BJ (cell line): ENCODE measurements at regions not wholly inside any gene's neighbourhood (a gene's known extent, or its start where the extent isn't known, plus 50 kb on each side); places are given as distances from the start of the nearest gene placed in this dataset.
"Not testable (repeated sequence)": the region's sequence is repeated elsewhere in the genome, so short reads cannot be mapped to it uniquely, and the experiment has no call there.

ENCODE experiments used
- CTCF ChIA-PET: fragments of 350-600 bp; formaldehyde crosslinking; extraction: SDS; loops from one replicate; lab custom pipeline; 2021; ENCODE audit warnings: antibody characterized with exemption, inconsistent platforms; lab: Yijun Ruan, JAX
- POLR2A ChIA-PET: fragments of 300-600 bp; sonication (Branson Sonifier 250); formaldehyde crosslinking; extraction: SDS; loops from one replicate; lab custom pipeline; 2021; ENCODE audit warnings: antibody characterized with exemption; lab: Charles Lee
- DNase-seq: peaks from one replicate; pipeline ENCODE4 v3.0.0-alpha.2; 2011; ENCODE audit warnings: low read depth
- H3K27me3 ChIP-seq: 2 replicates; pipeline ENCODE4 v1.6.0; 2011; ENCODE audit warnings: low read length; ENCODE audit not compliant: control insufficient read depth, insufficient read depth
- H3K36me3 ChIP-seq: 2 replicates; pipeline ENCODE4 v1.5.1; 2011; ENCODE audit warnings: low read length; ENCODE audit not compliant: control insufficient read depth, insufficient read depth
- H3K4me3 ChIP-seq: 2 replicates; pipeline ENCODE4 v1.5.1; 2011; ENCODE audit warnings: low read depth, mild to moderate bottlenecking, control low read depth, low read length
- TF ChIP-seq, protein P1 (sequence below): IDR thresholded peaks from 2 replicates; pipeline ENCODE4 v1.5.1; 2011; ENCODE audit warnings: low read depth, mild to moderate bottlenecking, control low read depth, inconsistent platforms, low read length, moderate library complexity; ENCODE audit not compliant: insufficient read depth

DNA sequence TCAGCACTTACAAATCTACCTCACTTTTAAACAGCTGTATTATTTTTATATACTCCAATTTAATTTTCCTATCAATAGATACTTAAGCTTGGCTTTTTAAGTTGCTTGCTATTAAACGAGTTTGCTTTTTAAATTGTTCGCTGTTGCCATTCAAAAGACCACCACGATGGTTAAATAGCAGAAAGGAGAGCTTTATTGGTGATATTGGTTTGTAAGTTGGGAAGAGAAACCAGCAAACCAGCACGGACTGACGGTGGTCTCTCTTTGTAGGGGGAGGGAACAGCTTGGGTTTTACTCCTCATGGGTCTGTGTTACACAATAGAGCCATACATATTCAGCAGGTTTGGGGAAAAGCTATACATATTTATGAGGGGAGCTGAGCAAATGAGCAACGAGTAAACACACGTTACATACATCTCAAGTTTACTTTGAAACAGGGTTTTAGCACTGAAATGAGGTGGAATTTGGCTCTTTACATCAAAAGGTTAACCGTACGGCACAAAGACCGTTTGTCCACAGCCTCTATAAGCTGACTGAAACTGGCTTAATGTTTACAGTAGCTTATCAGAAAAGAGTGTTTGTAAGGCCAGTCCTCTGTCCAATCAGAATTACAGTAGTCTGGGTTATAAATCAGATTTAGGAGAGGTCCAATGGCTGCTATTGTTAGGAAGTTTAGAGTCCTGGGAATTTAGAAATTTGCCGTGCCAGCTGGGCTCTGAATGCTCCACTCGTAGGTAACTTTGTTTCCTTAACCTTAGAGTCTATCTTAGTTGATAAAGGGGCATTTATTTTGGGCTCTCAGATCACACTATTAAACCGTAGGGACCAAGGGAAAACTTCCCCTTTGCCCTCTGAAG is 69.7 kb upstream of the DHRS4 start:
- CTCF ChIA-PET: interaction anchor here (1.2 to 1.4 kb wide), 3 partner anchors 10 to 252 kb away, joined by 4 to 5 read pairs (median 4); no protein-coding TSS in a partner anchor
- Histone ChIP-seq H3K36me3 (no peaks in the 10 kb centered on the region), H3K4me3 (no peak overlapping the region), H3K27me3 (no peaks in the 10 kb centered on the region)
- no peak for DNase-seq
- POLR2A ChIA-PET: no interaction called here
- TF ChIP-seq, protein P1, sequence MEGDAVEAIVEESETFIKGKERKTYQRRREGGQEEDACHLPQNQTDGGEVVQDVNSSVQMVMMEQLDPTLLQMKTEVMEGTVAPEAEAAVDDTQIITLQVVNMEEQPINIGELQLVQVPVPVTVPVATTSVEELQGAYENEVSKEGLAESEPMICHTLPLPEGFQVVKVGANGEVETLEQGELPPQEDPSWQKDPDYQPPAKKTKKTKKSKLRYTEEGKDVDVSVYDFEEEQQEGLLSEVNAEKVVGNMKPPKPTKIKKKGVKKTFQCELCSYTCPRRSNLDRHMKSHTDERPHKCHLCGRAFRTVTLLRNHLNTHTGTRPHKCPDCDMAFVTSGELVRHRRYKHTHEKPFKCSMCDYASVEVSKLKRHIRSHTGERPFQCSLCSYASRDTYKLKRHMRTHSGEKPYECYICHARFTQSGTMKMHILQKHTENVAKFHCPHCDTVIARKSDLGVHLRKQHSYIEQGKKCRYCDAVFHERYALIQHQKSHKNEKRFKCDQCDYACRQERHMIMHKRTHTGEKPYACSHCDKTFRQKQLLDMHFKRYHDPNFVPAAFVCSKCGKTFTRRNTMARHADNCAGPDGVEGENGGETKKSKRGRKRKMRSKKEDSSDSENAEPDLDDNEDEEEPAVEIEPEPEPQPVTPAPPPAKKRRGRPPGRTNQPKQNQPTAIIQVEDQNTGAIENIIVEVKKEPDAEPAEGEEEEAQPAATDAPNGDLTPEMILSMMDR: no peak

DNA sequence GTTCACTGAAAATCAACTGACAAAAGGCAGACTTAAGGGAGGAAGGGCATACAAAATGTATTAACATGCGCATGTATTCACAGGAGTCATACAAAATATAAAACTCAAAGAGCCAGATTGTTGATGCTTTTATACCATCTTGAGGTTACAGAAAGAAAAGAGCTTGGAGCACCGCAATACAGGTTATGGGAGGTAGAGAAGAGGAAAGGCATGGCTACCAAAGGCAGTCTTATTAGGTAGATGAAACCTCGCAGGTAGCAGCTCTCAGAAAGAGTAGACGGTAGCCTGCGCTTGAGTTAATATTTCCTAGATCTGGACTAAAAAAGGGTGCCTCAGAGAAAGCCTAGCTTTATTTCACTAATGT is 69.0 kb upstream of the DHRS4 start:
- CTCF ChIA-PET: interaction anchor here (1.3 to 1.6 kb wide), 3 partner anchors 11 to 253 kb away, joined by 4 read pairs; no protein-coding TSS in a partner anchor
- no peaks in the 10 kb centered on the region for H3K27me3 ChIP-seq
- H3K4me3 ChIP-seq: no peak overlapping the region
- no peak for DNase-seq
- POLR2A ChIA-PET: no interaction called here
- TF ChIP-seq, protein P1: no peak
- H3K36me3 ChIP-seq: no peaks in the 10 kb centered on the region

DNA sequence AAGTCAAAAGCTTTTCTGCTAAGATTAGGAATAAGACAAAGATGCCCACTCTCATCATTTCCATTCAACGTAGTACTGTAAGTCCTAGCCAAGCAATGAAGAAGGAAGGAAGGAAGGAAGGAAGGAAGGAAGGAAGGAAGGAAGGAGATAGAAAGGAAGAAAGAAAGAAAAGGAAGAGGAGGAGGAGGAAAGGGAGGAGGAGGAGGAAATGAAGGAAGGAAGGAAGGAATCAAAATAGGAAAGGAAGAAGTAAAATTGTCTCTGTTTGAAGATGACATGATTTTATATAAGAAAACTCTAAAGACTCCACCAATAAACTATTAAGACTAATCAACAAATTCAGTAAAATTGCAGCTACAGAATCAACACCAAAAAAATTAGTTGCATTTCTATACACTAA is 66.0 kb upstream of the DHRS4 start:
- TF ChIP-seq, protein P1: no peak
- Histone ChIP-seq H3K4me3 (no peak overlapping the region), H3K36me3 (no peaks in the 10 kb centered on the region), H3K27me3 (no peaks in the 10 kb centered on the region)
- POLR2A ChIA-PET: no interaction called here
- no peak for DNase-seq
- CTCF ChIA-PET: no interaction called here

DNA sequence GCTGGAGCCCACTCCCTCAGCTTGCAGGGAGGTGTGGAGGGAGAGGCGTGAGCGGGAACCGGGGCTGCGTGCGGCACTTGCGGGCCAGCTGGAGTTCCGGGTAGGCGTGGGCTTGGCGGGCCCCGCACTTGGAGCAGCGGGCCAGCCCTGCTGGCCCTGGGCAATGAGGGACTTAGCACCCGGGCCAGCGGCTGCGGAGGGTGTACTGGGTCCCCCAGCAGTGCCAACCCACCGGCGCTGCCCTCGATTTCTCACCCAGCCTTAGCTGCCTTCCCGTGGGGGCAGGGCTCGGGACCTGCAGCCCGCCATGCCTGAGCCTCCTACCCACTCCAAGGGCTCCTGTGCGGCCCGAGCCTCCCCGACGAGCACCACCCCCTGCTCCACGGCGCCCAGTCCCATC is 61.9 kb upstream of the DHRS4 start:
- DNase-seq, CTCF ChIA-PET, H3K27me3 ChIP-seq, H3K4me3 ChIP-seq, H3K36me3 ChIP-seq, POLR2A ChIA-PET: not testable (repeated sequence)

DNA sequence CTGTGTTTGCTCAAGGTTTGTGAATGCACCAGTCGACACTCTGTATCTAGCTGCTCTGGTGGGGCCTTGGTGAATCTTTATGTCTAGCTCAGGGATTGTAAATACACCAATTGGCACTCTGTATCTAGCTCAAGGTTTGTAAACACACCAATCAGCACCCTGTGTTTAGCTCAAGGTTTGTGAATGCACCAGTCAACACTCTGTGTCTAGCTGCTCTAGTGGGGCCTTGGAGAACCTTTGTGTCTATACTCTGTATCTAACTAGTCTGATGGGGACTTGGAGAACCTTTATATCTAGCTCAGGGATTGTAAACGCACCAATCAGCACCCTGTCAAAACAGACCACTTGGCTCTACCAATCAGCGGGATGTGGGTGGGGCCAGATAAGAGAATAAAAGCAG is 61.3 kb upstream of the DHRS4 start:
- CTCF ChIA-PET: interaction anchor here (0.8 kb wide), 1 partner anchor 18 kb away, joined by 3 read pairs; no protein-coding TSS in a partner anchor
- H3K36me3 ChIP-seq, DNase-seq, H3K27me3 ChIP-seq, H3K4me3 ChIP-seq, POLR2A ChIA-PET: not testable (repeated sequence)

DNA sequence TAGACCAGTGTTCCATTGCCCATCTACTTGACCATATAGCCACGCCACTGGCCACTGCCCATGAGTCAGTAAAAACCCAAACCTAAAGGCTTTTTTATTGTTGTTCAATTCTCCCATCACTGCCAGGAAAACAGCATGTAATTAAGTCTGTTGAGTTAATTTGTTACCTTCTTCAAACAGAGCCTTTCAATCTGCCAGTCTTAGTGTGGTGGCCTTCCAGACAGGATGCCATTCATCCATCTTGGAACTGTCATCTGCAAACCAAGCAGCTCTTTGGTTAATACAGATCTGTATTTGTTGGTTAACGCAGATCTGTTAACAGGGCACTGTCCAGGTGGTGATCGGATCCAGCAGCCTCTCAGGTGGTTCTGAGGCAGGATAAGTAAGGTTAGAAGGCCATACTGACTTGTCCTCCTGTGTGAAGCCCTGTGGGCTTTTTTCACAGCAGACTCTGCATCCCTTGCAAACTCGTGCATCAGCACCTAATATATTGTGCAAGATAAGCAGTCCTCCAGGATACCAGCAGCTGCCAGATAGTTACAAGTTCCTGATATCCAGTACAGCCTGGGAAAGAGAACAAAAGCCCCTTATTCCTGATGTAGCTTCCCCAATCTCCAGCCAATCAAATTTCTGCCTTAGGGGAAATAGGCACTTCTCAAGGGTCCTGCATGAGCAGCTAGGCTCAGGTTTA is 59.1 kb upstream of the DHRS4 start:
- no peak overlapping the region for H3K4me3 ChIP-seq
- DNase-seq: no peak
- H3K36me3 ChIP-seq: no peaks in the 10 kb centered on the region
- ChIA-PET POLR2A (no interaction called here), CTCF (interaction anchor here (1.3 kb wide), 1 partner anchor 17 kb away, joined by 3 read pairs; no protein-coding TSS in a partner anchor)
- TF ChIP-seq, protein P1: no peak
- H3K27me3 ChIP-seq: no peaks in the 10 kb centered on the region
